GM23338 (cell line): ENCODE measurements at regions not wholly inside any gene's neighbourhood (a gene's known extent, or its start where the extent isn't known, plus 50 kb on each side); places are given as distances from the start of the nearest gene placed in this dataset.

ENCODE experiments used
- CTCF ChIP-seq, 2 experiments: fragments of 200-600 bp in 1 of 2; sonication (generic) in 1 of 2; conservative IDR thresholded peaks; 2 replicates each; pipeline versions ENCODE4 v1.5.1 to v1.6.1; 2016 to 2017; ENCODE audit warnings: antibody characterized with exemption in 2 of 2, low read depth in 2 of 2, mild to moderate bottlenecking in 2 of 2, moderate library complexity in 1 of 2
- ETS1 ChIP-seq: IDR thresholded peaks from 2 replicates; pipeline ENCODE4 v1.6.1; 2016; ENCODE audit warnings: antibody characterized with exemption
- EZH2 ChIP-seq: fragments of 200-600 bp; sonication (generic); IDR thresholded peaks from one replicate; pipeline ENCODE4 v1.8.0; 2017; ENCODE audit warnings: antibody characterized with exemption, mild to moderate bottlenecking, low read depth; ENCODE audit not compliant: unreplicated experiment
- EZH2phosphoT487 ChIP-seq: fragments of 200-600 bp; sonication (generic); IDR thresholded peaks from one replicate; pipeline ENCODE4 v1.8.1; 2018; ENCODE audit warnings: antibody characterized with exemption; ENCODE audit not compliant: unreplicated experiment
- NANOG ChIP-seq: IDR thresholded peaks from 2 replicates; pipeline ENCODE4 v1.6.1; 2016; ENCODE audit warnings: antibody characterized with exemption, borderline replicate concordance
- POLR2AphosphoS5 ChIP-seq: IDR thresholded peaks from 2 replicates; pipeline ENCODE4 v1.6.1; 2016; ENCODE audit warnings: antibody characterized with exemption, low read depth
- REST ChIP-seq: IDR thresholded peaks from one replicate; pipeline ENCODE4 v1.6.1; 2018; ENCODE audit warnings: antibody characterized with exemption; ENCODE audit not compliant: unreplicated experiment
- STAT1 ChIP-seq: IDR thresholded peaks from one replicate; pipeline ENCODE4 v1.6.1; 2016; ENCODE audit warnings: antibody characterized with exemption; ENCODE audit not compliant: unreplicated experiment
- ZNF114 ChIP-seq: fragments of 250-450 bp; sonication (Bioruptor Pico); IDR thresholded peaks from 2 replicates; pipeline ENCODE4 v1.5.0; 2020; ENCODE audit warnings: mild to moderate bottlenecking, moderate library complexity

GRCh38 chr12:25866586-25867378 is 91.7 kb upstream of the RASSF8 start:
- no peak for TF ChIP-seq CTCF (conservative IDR thresholded peaks at IDR 0.05; ENCODE audit: low read depth in 2 of 2)
- TF ChIP-seq EZH2phosphoT487 = no peak
- TF ChIP-seq STAT1 = no peak
- no peak for TF ChIP-seq REST
- TF ChIP-seq POLR2AphosphoS5 = no peak
- no peak for TF ChIP-seq EZH2
- TF ChIP-seq ZNF114 = no peak
- no peak for TF ChIP-seq ETS1
- no peak for TF ChIP-seq NANOG
